ENCODE measurements at regions not wholly inside any gene's neighbourhood (a gene's known extent, or its start where the extent isn't known, plus 50 kb on each side); places are given as distances from the start of the nearest gene placed in this dataset.

- TF ChIP-seq CTCF (IDR thresholded peaks at IDR 0.05; ENCODE audit: insufficient read depth, low read length), result no peak
- DNase-seq (ENCODE audit: low read depth), result no peak
- no peak overlapping the region for H3K4me3 ChIP-seq (ENCODE audit: low read depth, low read length)
Observed at GRCh38 chr2:4135765-4136164, 432.4 kb downstream of the DCDC2C start.

GRCh38 chr2:4139316-4139715 lies 435.9 kb downstream of the DCDC2C start:
- no peak for DNase-seq (ENCODE audit: low read depth)
- TF ChIP-seq CTCF (IDR thresholded peaks at IDR 0.05; ENCODE audit: insufficient read depth, low read length), result no peak
- no peak overlapping the region for H3K4me3 ChIP-seq (ENCODE audit: low read depth, low read length)

- TF ChIP-seq CTCF (IDR thresholded peaks at IDR 0.05; ENCODE audit: insufficient read depth, low read length), result no peak
- DNase-seq (ENCODE audit: low read depth), result no peak
- no peak overlapping the region for H3K4me3 ChIP-seq (ENCODE audit: low read depth, low read length)
Observed at GRCh38 chr2:4139731-4140130, 436.4 kb downstream of the DCDC2C start.

GRCh38 chr2:4140281-4140970 lies 437.1 kb downstream of the DCDC2C start:
- TF ChIP-seq CTCF (IDR thresholded peaks at IDR 0.05; ENCODE audit: insufficient read depth, low read length), result no peak
- DNase-seq (ENCODE audit: low read depth), result no peak
- no peak overlapping the region for H3K4me3 ChIP-seq (ENCODE audit: low read depth, low read length)

- no peak for TF ChIP-seq CTCF (IDR thresholded peaks at IDR 0.05; ENCODE audit: insufficient read depth, low read length)
- no peak overlapping the region for H3K4me3 ChIP-seq (ENCODE audit: low read depth, low read length)
- DNase-seq (ENCODE audit: low read depth), result no peak
Observed at GRCh38 chr2:4144731-4145130, 441.4 kb downstream of the DCDC2C start.

- TF ChIP-seq CTCF (IDR thresholded peaks at IDR 0.05; ENCODE audit: insufficient read depth, low read length), result no peak
- DNase-seq (ENCODE audit: low read depth), result no peak
- no peak overlapping the region for H3K4me3 ChIP-seq (ENCODE audit: low read depth, low read length)
Observed at GRCh38 chr2:4151521-4151920, 448.1 kb downstream of the DCDC2C start.

GRCh38 chr2:4152051-4152450 lies 448.7 kb downstream of the DCDC2C start:
- no peak for TF ChIP-seq CTCF (IDR thresholded peaks at IDR 0.05; ENCODE audit: insufficient read depth, low read length)
- DNase-seq (ENCODE audit: low read depth), result no peak
- H3K4me3 ChIP-seq (ENCODE audit: low read depth, low read length), result no peak overlapping the region
